HepG2 (cell line): ENCODE measurements at regions not wholly inside any gene's neighbourhood (a gene's known extent, or its start where the extent isn't known, plus 50 kb on each side); places are given as distances from the start of the nearest gene placed in this dataset.

ENCODE experiments used
- ATAC-seq: fragments of 200-7000 bp; cut with Tn5 transposase; 3 replicates; pipeline ENCODE4 v1.9.1; 2020; ENCODE audit warnings: mild to moderate bottlenecking, moderate library complexity
- BruUV-seq: library from RNA; stranded (reverse); fragments of 400-500 nt; replicated peaks from 2 replicates; lab custom pipeline; 2021; lab: Mats Ljungman, UMichigan
- CTCF ChIA-PET: fragments of 300-600 bp; formaldehyde crosslinking; extraction: SDS; loops from one replicate; lab custom pipeline; 2021; ENCODE audit warnings: low total read pairs, inconsistent platforms, low intra/inter-chr PET ratio; lab: Yijun Ruan, JAX
- POLR2A ChIA-PET: fragments of 350-600 bp; sonication (Branson Sonifier 250); formaldehyde crosslinking; loops from one replicate; lab custom pipeline; 2020; ENCODE audit warnings: antibody characterized with exemption, inconsistent platforms; lab: Yijun Ruan, JAX
- DNase-seq: peaks from one replicate; pipeline ENCODE4 v3.0.0-alpha.2; 2015; ENCODE audit warnings: low spot score
- FAIRE-seq: peaks from 3 replicates; lab custom pipeline; 2011; peaks lifted over from hg19 to GRCh38; lab: Jason Lieb, UNC
- H2AFZ ChIP-seq: one replicate; pipeline ENCODE4 v1.6.1; 2011; ENCODE audit warnings: low read length, inconsistent platforms
- H3K27ac ChIP-seq: fragments of 300-600 bp; 3 replicates; pipeline ENCODE4 v1.8.0; 2011; ENCODE audit warnings: mixed run types, mild to moderate bottlenecking, mixed read lengths, low read length, inconsistent platforms; ENCODE audit not compliant: insufficient read depth; ENCODE audit errors: extremely low read length
- H3K27me3 ChIP-seq, 2 experiments: fragments of 200-600 bp in 1 of 2; 2 replicates in 1 of 2; 3 replicates in 1 of 2; pipeline versions ENCODE4 v1.6.0 to v1.8.0; 2011; ENCODE audit warnings: low read length in 2 of 2, mild to moderate bottlenecking in 2 of 2, moderate library complexity in 2 of 2, inconsistent platforms in 1 of 2; ENCODE audit not compliant: insufficient read depth in 2 of 2, control insufficient read depth in 1 of 2
- H3K36me3 ChIP-seq, 2 experiments: fragments of 200-600 bp in 1 of 2; replicated peaks in 1 of 2; 2 replicates in 1 of 2; 3 replicates in 1 of 2; pipeline versions ENCODE4 v1.5.1 to v1.8.0; 2011; ENCODE audit warnings: low read length in 2 of 2, inconsistent platforms in 1 of 2; ENCODE audit not compliant: insufficient read depth in 2 of 2, control insufficient read depth in 1 of 2
- H3K4me1 ChIP-seq: 2 replicates; pipeline ENCODE4 v1.5.1; 2012; ENCODE audit warnings: low read length, inconsistent platforms; ENCODE audit not compliant: insufficient read depth
- H3K4me2 ChIP-seq: 2 replicates; pipeline ENCODE4 v1.6.0; 2011; ENCODE audit warnings: low read depth, low read length, inconsistent platforms
- H3K4me3 ChIP-seq, 3 experiments: fragments of 200-600 bp in 1 of 3; sonication (generic), shearing (Covaris generic) in 1 of 3; replicated peaks in 1 of 3; 2 replicates each; pipeline ENCODE4 v1.5.1; 2011 to 2016; ENCODE audit warnings: low read length in 3 of 3, inconsistent platforms in 2 of 3, low read depth in 2 of 3, mild to moderate bottlenecking in 2 of 3, control low read depth in 1 of 3, mixed read lengths in 1 of 3; ENCODE audit not compliant: insufficient read depth in 1 of 3
- H3K79me2 ChIP-seq: one replicate; pipeline ENCODE4 v1.6.1; 2011; ENCODE audit warnings: low read length, inconsistent platforms; ENCODE audit not compliant: insufficient read depth
- H3K9ac ChIP-seq: 2 replicates; pipeline ENCODE4 v1.6.0; 2011; ENCODE audit warnings: mild to moderate bottlenecking, low read depth, low read length, inconsistent platforms; ENCODE audit not compliant: insufficient read depth
- H3K9me3 ChIP-seq: 2 replicates; pipeline ENCODE4 v1.5.1; 2012; ENCODE audit warnings: mild to moderate bottlenecking, low read length
- H4K20me1 ChIP-seq: 2 replicates; pipeline ENCODE4 v1.6.0; 2011; ENCODE audit warnings: inconsistent platforms, mild to moderate bottlenecking, low read length, moderate library complexity; ENCODE audit not compliant: insufficient read depth
- HNRNPUL1 ChIP-seq: fragments of 200-400 bp; formaldehyde crosslinking; IDR thresholded peaks from 2 replicates; pipeline ENCODE4 v1.6.1; 2017; ENCODE audit warnings: low read depth, mild to moderate bottlenecking, low read length, moderate library complexity
- PRDM10 ChIP-seq: sonication (generic); formaldehyde crosslinking; IDR thresholded peaks from 2 replicates; pipeline ENCODE4 v1.4.0; 2020; ENCODE audit warnings: low read depth, missing genetic modification reagents
- SKI ChIP-seq: fragments of 450-650 bp; IDR thresholded peaks from one replicate; pipeline ENCODE4 v1.6.1; 2018; ENCODE audit warnings: mild to moderate bottlenecking; ENCODE audit not compliant: partially characterized antibody
- ZBTB1 ChIP-seq: sonication (generic); formaldehyde crosslinking; IDR thresholded peaks from 2 replicates; pipeline ENCODE4 v1.4.0; 2020; ENCODE audit warnings: missing genetic modification reagents, borderline replicate concordance
- ZNF101 ChIP-seq: sonication (generic); formaldehyde crosslinking; IDR thresholded peaks from 2 replicates; pipeline ENCODE4 v1.4.0; 2020; ENCODE audit warnings: mild to moderate bottlenecking, low read depth, missing genetic modification reagents, borderline replicate concordance
- WGBS: methylation state at CpG from one replicate; pipeline ENCODE4 v1.1.6; 2017; ENCODE audit warnings: low lambda C conversion rate; 5-methylcytosine and 5-hydroxymethylcytosine counted together
- in situ Hi-C: cut with HindIII; loops from 2 replicates; pipeline ENCODE4 v1.10.0; 2017; ENCODE audit warnings: low pct_unique_long_range_greater_than_20kb; ENCODE audit not compliant: extremely low pct_ligation_motif_present
- intact Hi-C: fragments of 100-400 bp; cut with micrococcal nuclease; formaldehyde crosslinking; loops from one replicate; pipeline ENCODE4 v1.10.0; 2022; ENCODE audit not compliant: unreplicated experiment

DNA sequence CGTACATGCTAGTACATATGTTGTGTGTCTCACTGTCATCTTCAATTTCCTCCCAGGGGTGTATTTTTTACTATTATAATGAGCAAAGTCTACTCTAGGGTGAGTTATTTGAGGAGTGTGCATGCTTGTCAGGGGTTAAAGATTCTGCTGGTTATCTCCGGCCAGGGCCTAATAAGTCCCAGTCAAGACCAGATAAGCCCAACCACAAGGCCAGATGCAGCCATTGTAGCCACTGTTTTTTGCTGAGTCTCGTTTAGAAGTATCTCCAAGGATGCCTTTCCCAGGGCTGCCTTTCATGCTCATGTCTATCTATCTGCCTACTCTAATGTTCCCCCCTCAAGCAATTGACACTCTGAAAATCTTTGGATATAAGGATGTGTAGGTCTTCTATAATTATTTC lies 300.5 kb downstream of the IPO8 start:
- H3K9me3 ChIP-seq, result peaks cover 83% of the 10 kb centered on the region
- H3K4me3 ChIP-seq, result no peak overlapping the region
- 7% methylated on average over 3 of the region's 3 CpGs for WGBS
- ATAC-seq (no peak), DNase-seq (no peak), FAIRE-seq (no peak)
- H3K27me3 ChIP-seq, result no peaks in the 10 kb centered on the region; a peak in 1 of 5 replicates
- no peaks in the 10 kb centered on the region for H3K4me1 ChIP-seq
- no peak overlapping the region for H2AFZ ChIP-seq
- in situ Hi-C loops, result no loop called here
- no peak overlapping the region for H3K9ac ChIP-seq
- POLR2A ChIA-PET, result no interaction called here
- H3K79me2 ChIP-seq, result no peaks in the 10 kb centered on the region
- no peaks in the 10 kb centered on the region for H3K36me3 ChIP-seq
- CTCF ChIA-PET, result no interaction called here
- no TSS peak for BruUV-seq
- TF ChIP-seq ZNF101 (CRISPR knock-in tag), result no peak
- TF ChIP-seq SKI, result no peak
- no peak for TF ChIP-seq PRDM10 (CRISPR knock-in tag)
- no peak for TF ChIP-seq HNRNPUL1
- no peak for TF ChIP-seq ZBTB1 (CRISPR knock-in tag)
- H3K4me2 ChIP-seq, result no peak overlapping the region
- no peaks in the 10 kb centered on the region for H4K20me1 ChIP-seq
- no peak overlapping the region for H3K27ac ChIP-seq
- intact Hi-C loops, result no loop called here
